HG02885 (cell line): ENCODE measurements at regions not wholly inside any gene's neighbourhood (a gene's known extent, or its start where the extent isn't known, plus 50 kb on each side); places are given as distances from the start of the nearest gene placed in this dataset.
"Not testable (repeated sequence)": the region's sequence is repeated elsewhere in the genome, so short reads cannot be mapped to it uniquely, and the experiment has no call there.

ENCODE experiments used
- ATAC-seq: cut with Tn5 transposase; IDR thresholded peaks from one replicate; pipeline ENCODE4 v1.9.1; 2021; ENCODE audit warnings: mild to moderate bottlenecking; ENCODE audit not compliant: unreplicated experiment, poor library complexity

GRCh38 chr5:157944938-157945337 is 86.0 kb upstream of the CLINT1 start:
- ATAC-seq = no peak

- ATAC-seq = no peak
Measured at GRCh38 chr5:157944077-157944633, 85.2 kb upstream of the CLINT1 start.

- ATAC-seq = no peak
Measured at GRCh38 chr5:157942595-157942994, 83.7 kb upstream of the CLINT1 start.

- ATAC-seq = no peak
Measured at GRCh38 chr5:157941616-157942015, 82.7 kb upstream of the CLINT1 start.

GRCh38 chr5:157938101-157938500 is 79.2 kb upstream of the CLINT1 start:
- ATAC-seq = not testable (repeated sequence)

DNA sequence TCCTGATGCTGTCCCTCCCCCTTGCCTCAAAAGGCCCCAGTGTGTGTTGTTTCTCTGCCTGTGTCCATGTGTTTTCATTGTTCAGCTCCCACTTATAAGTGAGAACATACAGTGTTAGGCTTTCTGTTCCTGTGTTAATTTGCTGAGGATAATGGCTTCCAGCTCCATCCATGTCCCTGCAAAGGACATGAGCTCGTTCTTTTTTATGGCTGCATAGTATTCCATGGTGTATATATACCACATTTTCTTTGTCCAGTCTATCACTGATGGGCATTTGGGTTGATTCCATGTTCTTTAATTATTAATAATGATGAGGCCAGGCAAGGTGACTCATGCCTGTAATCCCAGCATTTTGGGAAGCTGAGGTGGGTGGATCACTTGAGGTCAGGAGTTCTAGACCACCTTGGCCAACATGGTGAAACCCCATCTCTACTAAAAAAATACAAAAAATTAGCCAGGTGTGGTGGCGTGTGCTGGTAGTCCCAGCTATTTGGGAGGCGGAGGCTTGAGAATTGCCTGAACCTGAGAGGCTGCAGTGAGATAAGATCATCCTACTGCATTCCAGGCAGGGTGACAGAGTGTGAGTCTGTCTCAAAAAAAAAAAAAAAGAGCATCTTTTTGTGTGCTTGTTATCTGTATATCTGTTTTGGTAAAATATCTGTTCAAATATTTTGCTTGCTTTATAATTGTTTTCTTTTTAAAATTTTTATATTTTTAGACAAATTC is 78.0 kb upstream of the CLINT1 start:
- ATAC-seq = not testable (repeated sequence)

DNA sequence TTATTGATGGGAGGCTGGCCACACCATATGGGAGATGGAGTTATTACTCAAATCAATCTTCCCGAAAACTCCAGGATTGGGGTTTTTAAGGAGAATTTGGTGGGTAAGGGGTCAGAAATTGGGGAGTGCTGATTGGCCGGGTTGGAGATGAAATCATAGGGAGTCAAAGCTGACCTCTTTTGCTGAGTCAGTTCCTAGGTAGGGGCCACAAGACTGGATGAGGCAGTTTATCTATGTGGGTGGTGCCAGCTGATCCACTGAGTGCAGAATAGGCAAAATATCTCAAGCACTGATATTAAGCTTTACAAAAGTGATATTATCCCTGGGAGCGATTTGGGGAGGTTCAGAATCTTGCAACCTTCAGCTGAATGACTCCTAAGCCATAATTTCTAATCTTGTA is 75.7 kb upstream of the CLINT1 start:
- no peak for ATAC-seq

DNA sequence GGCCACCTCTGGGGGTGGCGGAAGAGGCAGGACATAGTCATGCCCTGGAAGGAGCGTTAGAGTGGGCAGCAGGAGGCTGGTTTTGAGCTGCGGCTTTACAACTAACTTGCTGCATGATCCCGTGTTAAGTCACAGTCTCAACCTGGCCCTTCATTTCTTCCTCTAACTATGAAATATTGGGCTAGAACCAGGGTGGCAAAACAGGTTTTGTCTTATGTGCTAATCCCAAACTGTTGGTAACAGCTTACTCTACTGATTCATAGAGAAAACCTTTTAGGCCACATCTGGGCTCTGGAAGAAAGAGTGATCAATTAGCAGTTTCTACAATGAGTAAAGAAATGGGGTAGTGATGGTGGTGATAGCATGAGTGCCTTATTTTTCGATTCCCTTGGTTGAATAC is 74.1 kb upstream of the CLINT1 start:
- no peak for ATAC-seq

- ATAC-seq = no peak
Measured at GRCh38 chr5:157930710-157931109, 71.8 kb upstream of the CLINT1 start.

GRCh38 chr5:157926977-157927376 is 68.0 kb upstream of the CLINT1 start:
- ATAC-seq = no peak

GRCh38 chr5:157925786-157926671 is 67.1 kb upstream of the CLINT1 start:
- ATAC-seq = no peak

- no peak for ATAC-seq
Measured at GRCh38 chr5:157924931-157925729, 66.2 kb upstream of the CLINT1 start.

- ATAC-seq = no peak
Measured at GRCh38 chr5:157924490-157924889, 65.5 kb upstream of the CLINT1 start.

DNA sequence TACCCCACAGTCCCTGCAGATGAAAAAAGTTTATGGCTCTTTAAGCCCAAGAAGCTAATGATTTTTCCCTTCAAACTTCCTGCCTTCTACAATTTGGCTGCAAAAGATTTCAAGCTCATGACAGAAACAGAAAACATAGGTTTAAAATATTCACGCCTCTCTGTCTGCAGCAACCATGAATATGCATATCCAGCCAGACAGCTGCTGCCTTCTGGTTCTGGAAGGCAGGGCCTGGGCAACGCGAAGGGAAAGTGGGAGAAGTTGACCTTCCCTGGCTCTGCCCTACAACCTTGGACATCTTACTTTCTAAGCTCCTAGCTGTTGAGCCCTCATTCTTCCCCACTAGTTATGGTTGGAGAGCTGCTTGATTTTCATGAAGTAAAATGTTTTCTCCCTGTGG is 64.8 kb upstream of the CLINT1 start:
- no peak for ATAC-seq

- no peak for ATAC-seq
Measured at GRCh38 chr5:157922026-157922425, 63.1 kb upstream of the CLINT1 start.

DNA sequence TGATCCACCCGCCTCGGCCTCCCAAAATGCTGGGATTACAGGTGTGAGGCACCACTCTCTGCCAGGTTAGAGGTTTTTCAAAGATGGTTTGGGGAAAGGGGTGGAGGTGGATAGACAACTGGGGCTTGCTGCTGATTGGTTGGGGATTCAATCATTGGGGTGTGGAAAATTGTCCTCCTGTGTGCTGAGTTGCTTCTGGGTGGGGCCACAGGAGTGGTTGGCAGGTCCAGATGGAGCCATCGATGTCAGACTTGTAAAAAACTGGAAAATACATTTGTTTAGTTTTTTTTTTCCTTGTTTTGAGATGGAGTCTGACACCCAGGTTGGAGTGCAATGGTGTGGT is 61.9 kb upstream of the CLINT1 start:
- no peak for ATAC-seq

DNA sequence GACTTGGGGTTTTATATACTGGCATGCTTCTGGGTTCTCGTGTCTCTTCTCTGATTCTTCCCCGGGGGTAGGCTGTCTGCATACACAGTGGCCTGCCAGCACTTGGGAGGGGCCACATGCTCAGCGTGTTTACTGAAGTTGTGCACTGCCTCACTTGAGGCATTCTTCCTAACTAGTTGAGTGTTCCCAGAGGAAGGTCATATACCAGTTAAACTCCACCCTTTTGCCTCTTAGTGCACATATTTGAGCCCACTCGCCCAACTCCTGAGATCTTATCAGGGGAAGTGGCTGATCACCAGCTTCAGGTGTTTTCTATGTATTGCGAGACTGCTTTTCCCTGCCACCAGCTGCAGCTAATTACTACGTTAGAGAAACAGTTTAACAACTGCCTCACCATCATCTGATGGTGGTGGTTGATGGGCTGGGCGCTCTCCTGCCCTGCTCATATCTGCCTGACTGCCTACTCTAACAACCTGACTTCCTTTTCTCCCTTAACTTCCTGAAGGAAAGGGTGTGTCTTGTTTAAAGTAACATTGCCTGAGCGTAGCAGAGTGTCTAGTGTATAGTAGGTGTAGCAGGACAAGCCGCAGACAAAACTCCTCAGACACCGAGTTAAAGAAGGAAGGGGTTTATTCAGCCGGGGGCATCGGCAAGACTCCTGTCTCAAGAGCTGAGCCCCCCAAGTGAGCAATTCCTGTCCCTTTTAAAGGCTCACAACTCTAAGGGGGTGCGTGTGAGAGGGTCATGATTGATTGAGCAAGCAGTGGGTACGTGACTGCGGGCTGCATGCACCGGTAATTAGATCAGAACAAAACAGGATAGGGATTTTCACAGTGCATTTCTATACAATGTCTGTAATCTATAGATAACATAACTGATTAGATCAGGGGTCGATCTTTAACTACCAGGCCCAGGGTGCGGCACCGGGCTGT is 60.1 kb upstream of the CLINT1 start:
- ATAC-seq = no peak

- ATAC-seq = peak; percentile 72
Measured at GRCh38 chr5:157917899-157918809, 59.2 kb upstream of the CLINT1 start.

DNA sequence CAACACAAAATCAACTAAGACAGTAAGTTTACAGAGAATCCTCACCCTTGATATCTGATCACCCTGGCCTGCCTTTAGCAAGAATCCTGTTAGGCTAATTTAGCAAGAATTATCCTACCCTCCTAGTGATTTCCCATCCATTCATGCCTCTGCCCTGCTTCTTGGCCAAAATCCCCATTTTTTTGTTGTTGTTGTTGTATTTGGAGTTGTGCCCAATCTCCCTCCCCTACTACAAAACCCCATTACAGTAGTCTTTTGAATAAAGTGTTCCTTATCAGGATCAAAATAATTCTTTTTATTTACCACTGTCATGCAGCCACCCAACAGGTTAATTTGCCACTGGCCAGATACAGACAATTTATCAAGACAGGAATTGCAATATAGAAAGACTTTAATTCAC is 58.5 kb upstream of the CLINT1 start:
- no peak for ATAC-seq
